ENCODE measurements at regions not wholly inside any gene's neighbourhood (a gene's known extent, or its start where the extent isn't known, plus 50 kb on each side); places are given as distances from the start of the nearest gene placed in this dataset.

- no peak for DNase-seq
- H3K36me3 ChIP-seq (replicated peaks in 1 of 2; ENCODE audit: control insufficient read depth in 1 of 2, insufficient read depth in 2 of 2, low read length in 2 of 2) = no peaks in the 10 kb centered on the region
- H4K20me1 ChIP-seq (ENCODE audit: insufficient read depth, low read length) = no peaks in the 10 kb centered on the region
- TF ChIP-seq CTCF (IDR thresholded peaks at IDR 0.05) = no peak
- H3K79me2 ChIP-seq (ENCODE audit: insufficient read depth, low read length) = no peaks in the 10 kb centered on the region
- no peaks in the 10 kb centered on the region for H3K36me3 Mint-ChIP-seq
- no peaks in the 10 kb centered on the region for H3K27me3 Mint-ChIP-seq (ENCODE audit: low read depth in 3 of 3)
- WGBS (ENCODE audit: insufficient coverage) = no CpG with 5 or more reads among the region's 5 CpGs
- H3K4me1 Mint-ChIP-seq = no peaks in the 10 kb centered on the region
- H2AFZ ChIP-seq (ENCODE audit: insufficient read depth, low read depth, low read length, poor library complexity, severe bottlenecking) = no peak overlapping the region
- H3K4me3 Mint-ChIP-seq = no peak overlapping the region
- no peak overlapping the region for H3K4me3 ChIP-seq (replicated peaks in 1 of 3; ENCODE audit: low read depth in 2 of 3, low read length in 3 of 3)
- H3K27ac ChIP-seq (ENCODE audit: low read depth in 1 of 2, low read length in 2 of 2) = no peak overlapping the region
- no peak overlapping the region for H3K27ac Mint-ChIP-seq
- intact Hi-C loops (cut with micrococcal nuclease) = no loop called here
- H3K27me3 ChIP-seq (ENCODE audit: control insufficient read depth in 2 of 2, insufficient read depth in 2 of 2, low read length in 2 of 2) = no peaks in the 10 kb centered on the region
- H3K9ac ChIP-seq (ENCODE audit: insufficient read depth, low read length, poor library complexity, severe bottlenecking) = no peak overlapping the region
- H3K9me3 Mint-ChIP-seq = peaks cover 0 to 8% (median 3%) of the 10 kb centered on the region in 7 donors
- H3K9me3 ChIP-seq (replicated peaks in 1 of 2; ENCODE audit: control insufficient read depth in 1 of 2, insufficient read depth in 1 of 2, low read length in 2 of 2) = peaks cover 3 to 4% of the 10 kb centered on the region in 2 donors
- H3K4me1 ChIP-seq (ENCODE audit: control insufficient read depth in 1 of 2, insufficient read depth in 2 of 2, low read length in 2 of 2) = no peaks in the 10 kb centered on the region
- H3K4me2 ChIP-seq (replicated peaks; ENCODE audit: extremely low read depth, low read length, poor library complexity, severe bottlenecking) = no peak overlapping the region
Measured at GRCh38 chr5:98130261-98131035, 643.0 kb upstream of the RGMB start.

- H4K20me1 ChIP-seq (ENCODE audit: insufficient read depth, low read length) = no peaks in the 10 kb centered on the region
Measured at GRCh38 chr5:98144116-98144515, 629.3 kb upstream of the RGMB start.

More at GRCh38 chr5:98144116-98144515, 629.3 kb upstream of the RGMB start:
- WGBS (ENCODE audit: insufficient coverage) = no CpG with 5 or more reads among the region's 1 CpG
- Mint-ChIP-seq H3K36me3 (no peaks in the 10 kb centered on the region), H3K27me3 (ENCODE audit: low read depth in 3 of 3) (no peaks in the 10 kb centered on the region), H3K4me1 (no peaks in the 10 kb centered on the region), H3K4me3 (no peak overlapping the region), H3K9me3 (peaks cover 0 to 5% (median 2%) of the 10 kb centered on the region in 7 donors), H3K27ac (no peak overlapping the region)
- no peak for DNase-seq
- Histone ChIP-seq H2AFZ (ENCODE audit: insufficient read depth, low read depth, low read length, poor library complexity, severe bottlenecking) (no peak overlapping the region), H3K9me3 (replicated peaks in 1 of 2; ENCODE audit: control insufficient read depth in 1 of 2, insufficient read depth in 1 of 2, low read length in 2 of 2) (peaks cover 3 to 11% of the 10 kb centered on the region in 2 donors), H3K79me2 (ENCODE audit: insufficient read depth, low read length) (no peaks in the 10 kb centered on the region), H3K36me3 (replicated peaks in 1 of 2; ENCODE audit: control insufficient read depth in 1 of 2, insufficient read depth in 2 of 2, low read length in 2 of 2) (no peaks in the 10 kb centered on the region), H3K27me3 (ENCODE audit: control insufficient read depth in 2 of 2, insufficient read depth in 2 of 2, low read length in 2 of 2) (no peaks in the 10 kb centered on the region), H3K4me3 (replicated peaks in 1 of 3; ENCODE audit: low read depth in 2 of 3, low read length in 3 of 3) (no peak overlapping the region), H3K27ac (ENCODE audit: low read depth in 1 of 2, low read length in 2 of 2) (no peak overlapping the region), H3K9ac (ENCODE audit: insufficient read depth, low read length, poor library complexity, severe bottlenecking) (no peak overlapping the region), H3K4me1 (ENCODE audit: control insufficient read depth in 1 of 2, insufficient read depth in 2 of 2, low read length in 2 of 2) (no peaks in the 10 kb centered on the region), H3K4me2 (replicated peaks; ENCODE audit: extremely low read depth, low read length, poor library complexity, severe bottlenecking) (no peak overlapping the region)
- no peak for TF ChIP-seq CTCF (IDR thresholded peaks at IDR 0.05)
- intact Hi-C loops (cut with micrococcal nuclease) = no loop called here
